EL (cell line): ENCODE measurements at regions not wholly inside any gene's neighbourhood (a gene's known extent, or its start where the extent isn't known, plus 50 kb on each side); places are given as distances from the start of the nearest gene placed in this dataset.
A peak's percentile ranks its signal among the peaks of the same experiment; 100 is the strongest.

Experiments used
- DNase-seq: peaks from one replicate; pipeline ENCODE4 v3.0.0-alpha.2; 2016

DNA sequence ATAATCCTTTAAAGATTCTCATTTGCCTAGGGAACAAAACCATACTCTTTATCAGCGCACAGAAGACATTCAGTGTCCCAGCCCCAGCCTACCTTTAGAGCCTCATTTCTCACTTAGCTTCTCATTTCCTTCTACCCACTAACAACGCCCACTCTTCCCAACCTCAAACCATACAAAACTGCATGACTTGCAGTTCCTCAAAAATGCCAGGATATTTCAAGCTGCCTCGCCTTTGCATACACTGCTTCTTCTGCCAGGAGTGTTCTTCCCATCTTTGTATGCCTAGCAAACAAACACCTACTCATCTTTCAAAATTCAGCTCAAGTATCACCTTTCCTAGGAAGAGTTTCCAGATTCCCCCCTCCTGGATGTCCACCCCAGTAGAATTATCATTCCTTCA, 129.9 kb upstream of the ADGRL3 start:
- DNase-seq: no peak

- peak; percentile 48 for DNase-seq
These were observed 120.7 kb upstream of the ADGRL3 start for GRCh38 chr4:61079427-61079826.

DNA sequence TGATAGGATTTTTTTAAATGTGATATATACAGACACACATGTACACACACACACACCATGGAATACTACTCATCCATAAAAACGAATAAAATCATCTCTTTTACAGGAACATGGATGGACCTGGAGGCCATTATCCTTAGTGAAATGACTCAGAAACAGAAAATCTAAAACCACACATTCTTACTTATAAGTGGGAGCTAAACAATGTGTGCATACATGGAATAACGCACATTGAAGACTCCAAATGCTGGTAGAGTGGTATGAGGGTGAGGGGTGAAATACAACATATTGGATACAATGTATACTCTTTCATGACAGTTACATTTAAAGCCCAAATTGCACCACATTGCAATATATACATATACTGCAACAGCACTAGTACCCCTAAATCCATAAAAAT, 120.2 kb upstream of the ADGRL3 start:
- peak; percentile 45 for DNase-seq

GRCh38 chr4:61085534-61085933, 114.6 kb upstream of the ADGRL3 start:
- no peak for DNase-seq

GRCh38 chr4:61086357-61086756, 113.8 kb upstream of the ADGRL3 start:
- DNase-seq: no peak

DNA sequence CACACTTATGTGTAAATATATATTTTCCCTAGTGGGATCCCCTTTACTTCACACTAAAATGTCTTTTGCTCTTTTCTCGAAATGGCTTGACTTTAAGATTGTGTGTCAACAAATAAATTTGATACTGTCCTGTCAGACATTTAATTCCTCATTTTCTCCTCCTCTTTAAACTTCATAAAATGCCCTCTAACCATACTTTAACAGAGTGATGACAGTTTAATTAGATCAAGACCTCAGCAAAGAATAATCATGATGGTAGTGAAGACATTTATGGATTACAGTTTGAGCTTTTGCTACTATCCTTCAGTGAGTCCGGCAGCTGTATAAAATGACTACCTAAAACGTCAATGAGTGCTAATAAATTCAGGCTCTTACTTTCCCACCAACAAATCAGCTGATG, 113.1 kb upstream of the ADGRL3 start:
- DNase-seq: no peak

DNA sequence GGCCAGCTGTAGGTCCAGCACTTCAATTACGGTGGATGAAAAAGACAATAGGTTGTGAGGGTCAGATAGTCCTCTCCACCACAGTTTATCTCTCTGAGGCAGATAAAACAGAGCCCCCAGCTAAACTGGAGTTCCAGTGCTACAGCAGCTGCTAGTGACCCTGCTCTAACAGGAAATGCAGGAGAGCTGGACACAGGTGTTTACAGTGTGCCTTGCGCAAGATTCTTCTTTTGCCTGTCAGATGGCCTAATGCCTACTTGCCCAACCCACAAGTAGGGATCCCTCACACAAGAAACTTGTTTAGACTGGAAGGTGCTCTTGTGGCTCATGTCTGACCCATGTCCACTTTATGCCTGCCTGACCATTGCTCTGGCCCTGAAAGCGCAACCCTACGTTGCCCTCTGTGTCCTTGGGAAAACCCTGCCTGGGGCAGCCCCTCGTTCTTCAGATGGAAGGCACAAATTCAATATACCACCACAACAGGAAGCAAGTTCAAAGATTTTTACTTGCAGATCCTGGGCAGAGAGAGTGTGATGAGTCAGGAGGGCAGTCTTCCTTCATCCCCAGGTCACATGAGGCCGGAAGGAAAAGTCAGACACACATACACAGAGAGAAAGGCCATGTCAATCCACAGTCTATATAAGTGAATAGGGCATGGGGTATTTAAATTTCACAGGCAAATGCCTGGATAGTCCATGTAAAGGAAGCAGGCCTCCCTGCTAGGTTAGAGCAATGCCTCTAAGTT, 105.1 kb upstream of the ADGRL3 start:
- no peak for DNase-seq

DNA sequence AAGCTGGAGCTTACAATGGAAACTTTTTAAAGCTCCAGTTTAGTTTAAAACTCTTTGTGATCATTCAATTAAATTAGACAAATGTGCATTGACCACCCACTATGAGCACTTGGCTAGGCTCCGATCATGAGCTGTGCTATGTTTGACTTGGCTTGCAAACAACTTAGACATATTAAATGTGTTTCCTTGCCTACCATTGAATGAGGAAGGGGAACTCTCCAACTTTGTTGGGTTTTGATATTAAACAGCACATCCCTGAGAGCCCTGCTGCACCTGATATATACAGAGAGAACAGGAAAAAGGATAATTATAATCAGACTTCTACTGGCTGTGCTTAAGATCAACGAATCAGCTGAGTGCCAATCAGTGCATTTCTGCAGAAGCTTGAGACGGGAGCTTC, 71.4 kb upstream of the ADGRL3 start:
- DNase-seq: no peak

DNA sequence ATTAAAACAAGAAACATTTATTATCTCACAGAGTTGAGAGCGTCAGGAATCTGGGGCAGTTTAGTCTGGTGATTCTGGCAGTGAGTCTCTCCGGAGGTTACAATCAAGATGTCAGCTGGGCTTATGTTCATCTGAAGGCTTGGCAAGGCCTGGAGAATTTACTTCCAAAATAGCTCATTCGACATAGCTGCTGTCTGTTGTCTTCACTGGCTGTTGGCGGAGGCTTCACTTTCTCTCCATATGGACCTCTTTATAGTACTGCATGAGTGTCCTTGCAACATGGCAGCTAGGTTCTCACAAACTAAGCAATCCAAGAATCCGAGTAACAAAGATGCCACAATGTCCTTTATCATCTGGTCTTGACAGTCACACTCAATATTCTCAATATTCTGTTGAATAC, 70.2 kb upstream of the ADGRL3 start:
- no peak for DNase-seq

GRCh38 chr4:61143461-61143860, 56.7 kb upstream of the ADGRL3 start:
- no peak for DNase-seq

DNA sequence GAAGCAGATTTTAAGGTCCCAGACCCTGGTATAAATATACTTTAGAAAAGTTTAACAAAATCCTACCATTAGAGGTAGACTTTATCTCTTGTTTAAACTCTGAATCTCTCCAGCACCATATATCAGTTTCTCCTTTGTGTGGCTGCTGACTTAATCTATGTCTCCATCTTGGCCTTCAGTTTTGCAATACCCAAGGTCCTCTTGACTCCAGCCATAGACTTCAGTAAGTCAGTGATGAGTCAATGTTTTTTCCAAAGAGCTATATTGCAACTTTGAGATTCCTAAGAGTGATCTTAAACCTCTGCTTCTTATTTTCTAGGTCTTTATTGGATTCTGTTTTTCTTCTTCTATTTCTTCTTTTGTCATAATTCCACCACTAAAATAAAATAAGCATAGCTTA, 50.8 kb upstream of the ADGRL3 start:
- peak; percentile 2 for DNase-seq
